Keratinocyte (primary cell): ENCODE measurements at regions not wholly inside any gene's neighbourhood (a gene's known extent, or its start where the extent isn't known, plus 50 kb on each side); places are given as distances from the start of the nearest gene placed in this dataset.
A peak's percentile ranks its signal among the peaks of the same experiment; 100 is the strongest.

ENCODE experiments used
- DNase-seq: peaks from one replicate; pipeline ENCODE4 v3.0.0-alpha.2; 2011; ENCODE audit warnings: low read depth, missing footprints, low spot score
- FAIRE-seq: peaks from 2 replicates; lab custom pipeline; 2011; peaks lifted over from hg19 to GRCh38; lab: Jason Lieb, UNC
- H2AFZ ChIP-seq: 2 replicates; pipeline ENCODE4 v1.6.0; 2012; ENCODE audit warnings: low read length, control low read depth, inconsistent platforms; ENCODE audit not compliant: control insufficient read depth
- H3K27ac ChIP-seq: 2 replicates; pipeline ENCODE4 v1.5.1; 2011; ENCODE audit warnings: low read length; ENCODE audit not compliant: control insufficient read depth, insufficient read depth
- H3K27me3 ChIP-seq: 3 replicates; pipeline ENCODE4 v1.6.0; 2011; ENCODE audit warnings: low read length; ENCODE audit not compliant: control insufficient read depth, insufficient read depth; ENCODE audit errors: extremely low read depth
- H3K36me3 ChIP-seq, 2 experiments: 2 replicates in 1 of 2; 3 replicates in 1 of 2; pipeline ENCODE4 v1.5.1; 2011; ENCODE audit warnings: low read length in 2 of 2, mild to moderate bottlenecking in 1 of 2; ENCODE audit not compliant: control insufficient read depth in 2 of 2, insufficient read depth in 2 of 2; ENCODE audit errors: extremely low read depth in 1 of 2
- H3K4me1 ChIP-seq: 3 replicates; pipeline ENCODE4 v1.5.1; 2011; ENCODE audit warnings: low read length; ENCODE audit not compliant: control insufficient read depth, insufficient read depth; ENCODE audit errors: extremely low read depth
- H3K4me2 ChIP-seq: 3 replicates; pipeline ENCODE4 v1.6.0; 2011; ENCODE audit warnings: low read depth, low read length; ENCODE audit not compliant: control insufficient read depth, insufficient read depth; ENCODE audit errors: extremely low read depth
- H3K4me3 ChIP-seq, 3 experiments: fragments of 200-600 bp in 1 of 3; sonication (generic) in 1 of 3; 2 replicates in 2 of 3; 3 replicates in 1 of 3; pipeline ENCODE4 v1.5.1; 2011 to 2016; ENCODE audit warnings: low read length in 3 of 3, mild to moderate bottlenecking in 3 of 3, control low read depth in 2 of 3, inconsistent platforms in 1 of 3, low read depth in 1 of 3, mixed read lengths in 1 of 3, mixed run types in 1 of 3, moderate library complexity in 1 of 3; ENCODE audit not compliant: control insufficient read depth in 2 of 3, insufficient read depth in 2 of 3; ENCODE audit errors: extremely low read depth in 1 of 3
- H3K79me2 ChIP-seq: 2 replicates; pipeline ENCODE4 v1.6.0; 2012; ENCODE audit warnings: low read length; ENCODE audit not compliant: control insufficient read depth, insufficient read depth
- H3K9ac ChIP-seq: 3 replicates; pipeline ENCODE4 v1.6.0; 2011; ENCODE audit warnings: low read length; ENCODE audit not compliant: control insufficient read depth, insufficient read depth; ENCODE audit errors: extremely low read depth
- H3K9me1 ChIP-seq: 3 replicates; pipeline ENCODE4 v1.6.0; 2011; ENCODE audit warnings: low read length; ENCODE audit not compliant: control insufficient read depth, insufficient read depth; ENCODE audit errors: extremely low read depth
- H3K9me3 ChIP-seq: 2 replicates; pipeline ENCODE4 v1.5.1; 2012; ENCODE audit warnings: low read depth, low read length; ENCODE audit not compliant: control insufficient read depth
- H4K20me1 ChIP-seq: 3 replicates; pipeline ENCODE4 v1.6.0; 2011; ENCODE audit warnings: low read length; ENCODE audit not compliant: control insufficient read depth, insufficient read depth; ENCODE audit errors: extremely low read depth
- CTCF ChIP-seq, 3 experiments: IDR thresholded peaks in 1 of 3; conservative IDR thresholded peaks in 1 of 3; optimal IDR thresholded peaks in 1 of 3; 2 replicates in 2 of 3; 3 replicates in 1 of 3; pipeline versions ENCODE3 to v1.5.1; 2011; ENCODE audit warnings: low read length in 3 of 3, mild to moderate bottlenecking in 3 of 3, moderate library complexity in 2 of 3, control low read depth in 1 of 3, inconsistent platforms in 1 of 3; ENCODE audit not compliant: insufficient read depth in 2 of 3; ENCODE audit errors: extremely low read depth in 1 of 3
- EZH2 ChIP-seq: IDR thresholded peaks from one replicate; pipeline ENCODE4 v1.6.1; 2012; ENCODE audit warnings: inconsistent platforms, mild to moderate bottlenecking, low read length, moderate library complexity
- dilution Hi-C: fragments of 300-500 bp; cut with MboI; formaldehyde crosslinking; loops from one replicate; pipeline ENCODE4 v1.7.0; 2020; ENCODE audit warnings: low sequenced_read_pairs; ENCODE audit not compliant: extremely low pct_ligation_motif_present

GRCh38 chr20:47855799-47856198, 70.5 kb upstream of the SULF2 start:
- TF ChIP-seq CTCF (optimal IDR thresholded peaks at IDR 0.05 in 1 of 3, IDR thresholded peaks at IDR 0.05 in 1 of 3, conservative IDR thresholded peaks at IDR 0.05 in 1 of 3; ENCODE audit: extremely low read depth in 1 of 3, insufficient read depth in 2 of 3, low read length in 3 of 3), result no peak
- no peak for TF ChIP-seq EZH2
- Histone ChIP-seq H3K9me1 (no peaks in the 10 kb centered on the region), H3K4me2 (no peak overlapping the region), H3K4me1 (no peaks in the 10 kb centered on the region), H3K79me2 (no peaks in the 10 kb centered on the region), H3K27ac (no peak overlapping the region), H3K9ac (no peak overlapping the region), H4K20me1 (no peaks in the 10 kb centered on the region), H3K4me3 (no peak overlapping the region), H3K36me3 (no peaks in the 10 kb centered on the region), H2AFZ (no peak overlapping the region), H3K9me3 (no peaks in the 10 kb centered on the region), H3K27me3 (no peaks in the 10 kb centered on the region)
- dilution Hi-C loops, result no loop called here
- DNase-seq, result no peak
- no peak for FAIRE-seq

- FAIRE-seq (no peak), DNase-seq (no peak)
- Histone ChIP-seq H3K27ac (no peak overlapping the region), H3K27me3 (no peaks in the 10 kb centered on the region), H4K20me1 (no peaks in the 10 kb centered on the region), H3K9me3 (no peaks in the 10 kb centered on the region), H3K4me3 (no peak overlapping the region), H3K79me2 (no peaks in the 10 kb centered on the region), H2AFZ (no peak overlapping the region), H3K36me3 (no peaks in the 10 kb centered on the region), H3K4me1 (no peaks in the 10 kb centered on the region), H3K9me1 (no peaks in the 10 kb centered on the region), H3K9ac (no peak overlapping the region), H3K4me2 (no peak overlapping the region)
- dilution Hi-C loops, result no loop called here
- peak; percentile 68 to 91 (median 83) for TF ChIP-seq CTCF (optimal IDR thresholded peaks at IDR 0.05 in 1 of 3, IDR thresholded peaks at IDR 0.05 in 1 of 3, conservative IDR thresholded peaks at IDR 0.05 in 1 of 3; ENCODE audit: extremely low read depth in 1 of 3, insufficient read depth in 2 of 3, low read length in 3 of 3)
- no peak for TF ChIP-seq EZH2
These were observed 69.5 kb upstream of the SULF2 start for GRCh38 chr20:47854687-47855212.
